GM12878 (cell line): ENCODE measurements at regions not wholly inside any gene's neighbourhood (a gene's known extent, or its start where the extent isn't known, plus 50 kb on each side); places are given as distances from the start of the nearest gene placed in this dataset.

Experiments
- EP300 ChIP-seq, 2 experiments: fragments of 150-350 bp in 1 of 2; IDR thresholded peaks; 2 replicates each; pipeline ENCODE4 v1.6.1; 2011 to 2012; ENCODE audit warnings: low read depth in 2 of 2, low read length in 2 of 2, borderline replicate concordance in 1 of 2, improper control_type of control experiment in 1 of 2, inconsistent platforms in 1 of 2; ENCODE audit not compliant: control insufficient read depth in 1 of 2
- GABPA ChIP-seq: IDR thresholded peaks from 2 replicates; pipeline ENCODE4 v1.6.1; 2014; ENCODE audit warnings: antibody characterized with exemption, low read depth, mild to moderate bottlenecking, inconsistent platforms
- KAT2A ChIP-seq: conservative IDR thresholded peaks from 2 replicates; pipeline ENCODE4 v1.6.1; 2011; ENCODE audit warnings: low read depth, low read length; ENCODE audit not compliant: control insufficient read depth
- KDM1A ChIP-seq: fragments of 200-600 bp; sonication (generic); IDR thresholded peaks from 2 replicates; pipeline ENCODE4 v1.6.1; 2016; ENCODE audit warnings: borderline replicate concordance
- MYC ChIP-seq: IDR thresholded peaks from 2 replicates; pipeline ENCODE4 v1.6.1; 2011; ENCODE audit warnings: mild to moderate bottlenecking, low read length, moderate library complexity, inconsistent platforms; ENCODE audit not compliant: insufficient read depth, insufficient replicate concordance, insufficient read length, severe bottlenecking
- POLR2A ChIP-seq: IDR thresholded peaks from 2 replicates; pipeline ENCODE4 v1.6.1; 2011; ENCODE audit warnings: low read depth, mild to moderate bottlenecking, low read length
- POLR2AphosphoS5 ChIP-seq: IDR thresholded peaks from 2 replicates; pipeline ENCODE4 v1.6.1; 2011; ENCODE audit warnings: mild to moderate bottlenecking, low read length, inconsistent platforms
- ZZZ3 ChIP-seq: IDR thresholded peaks from 2 replicates; pipeline ENCODE4 v1.6.1; 2011; ENCODE audit warnings: low read depth; ENCODE audit not compliant: control insufficient read depth, insufficient read length
- TF ChIP-seq, protein P1 (sequence below), 3 experiments: IDR thresholded peaks in 2 of 3; conservative IDR thresholded peaks in 1 of 3; 2 replicates each; pipeline ENCODE4 v1.5.1; 2011; ENCODE audit warnings: low read depth in 3 of 3, low read length in 3 of 3, mild to moderate bottlenecking in 3 of 3, control low read depth in 2 of 3, moderate library complexity in 2 of 3, inconsistent platforms in 1 of 3, mixed read lengths in 1 of 3; ENCODE audit not compliant: control insufficient read depth in 2 of 3, insufficient read depth in 1 of 3; ENCODE audit errors: extremely low read depth in 1 of 3
- TF ChIP-seq, protein P2 (sequence below): fragments of 150-350 bp; IDR thresholded peaks from 2 replicates; pipeline ENCODE4 v1.6.1; 2016; ENCODE audit warnings: low read depth, low read length

DNA sequence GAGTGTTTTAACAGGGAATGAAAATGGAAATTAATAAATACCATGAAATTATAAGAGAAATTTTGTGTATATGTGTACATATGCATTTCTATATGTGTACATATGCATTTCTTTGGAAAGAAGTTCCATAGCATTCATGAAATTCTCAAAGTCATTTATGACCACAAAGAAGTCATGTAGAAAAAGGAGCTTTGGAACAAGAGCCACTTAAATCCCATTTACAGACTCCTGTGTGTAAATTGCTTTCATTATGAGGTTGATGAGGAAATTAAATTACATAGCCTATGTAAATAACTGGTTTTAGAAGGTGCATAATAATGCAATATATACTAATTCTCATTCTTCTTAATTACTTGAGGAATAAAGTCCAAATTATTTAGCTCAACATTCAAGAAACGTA is 450.5 kb upstream of the SYT1 start:
- no peak for TF ChIP-seq POLR2AphosphoS5
- TF ChIP-seq, protein P1, sequence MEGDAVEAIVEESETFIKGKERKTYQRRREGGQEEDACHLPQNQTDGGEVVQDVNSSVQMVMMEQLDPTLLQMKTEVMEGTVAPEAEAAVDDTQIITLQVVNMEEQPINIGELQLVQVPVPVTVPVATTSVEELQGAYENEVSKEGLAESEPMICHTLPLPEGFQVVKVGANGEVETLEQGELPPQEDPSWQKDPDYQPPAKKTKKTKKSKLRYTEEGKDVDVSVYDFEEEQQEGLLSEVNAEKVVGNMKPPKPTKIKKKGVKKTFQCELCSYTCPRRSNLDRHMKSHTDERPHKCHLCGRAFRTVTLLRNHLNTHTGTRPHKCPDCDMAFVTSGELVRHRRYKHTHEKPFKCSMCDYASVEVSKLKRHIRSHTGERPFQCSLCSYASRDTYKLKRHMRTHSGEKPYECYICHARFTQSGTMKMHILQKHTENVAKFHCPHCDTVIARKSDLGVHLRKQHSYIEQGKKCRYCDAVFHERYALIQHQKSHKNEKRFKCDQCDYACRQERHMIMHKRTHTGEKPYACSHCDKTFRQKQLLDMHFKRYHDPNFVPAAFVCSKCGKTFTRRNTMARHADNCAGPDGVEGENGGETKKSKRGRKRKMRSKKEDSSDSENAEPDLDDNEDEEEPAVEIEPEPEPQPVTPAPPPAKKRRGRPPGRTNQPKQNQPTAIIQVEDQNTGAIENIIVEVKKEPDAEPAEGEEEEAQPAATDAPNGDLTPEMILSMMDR (IDR thresholded peaks at IDR 0.05 in 2 of 3, conservative IDR thresholded peaks at IDR 0.05 in 1 of 3; ENCODE audit: control insufficient read depth in 2 of 3, extremely low read depth in 1 of 3, insufficient read depth in 1 of 3, low read depth in 3 of 3, low read length in 3 of 3), result no peak
- TF ChIP-seq, protein P2, sequence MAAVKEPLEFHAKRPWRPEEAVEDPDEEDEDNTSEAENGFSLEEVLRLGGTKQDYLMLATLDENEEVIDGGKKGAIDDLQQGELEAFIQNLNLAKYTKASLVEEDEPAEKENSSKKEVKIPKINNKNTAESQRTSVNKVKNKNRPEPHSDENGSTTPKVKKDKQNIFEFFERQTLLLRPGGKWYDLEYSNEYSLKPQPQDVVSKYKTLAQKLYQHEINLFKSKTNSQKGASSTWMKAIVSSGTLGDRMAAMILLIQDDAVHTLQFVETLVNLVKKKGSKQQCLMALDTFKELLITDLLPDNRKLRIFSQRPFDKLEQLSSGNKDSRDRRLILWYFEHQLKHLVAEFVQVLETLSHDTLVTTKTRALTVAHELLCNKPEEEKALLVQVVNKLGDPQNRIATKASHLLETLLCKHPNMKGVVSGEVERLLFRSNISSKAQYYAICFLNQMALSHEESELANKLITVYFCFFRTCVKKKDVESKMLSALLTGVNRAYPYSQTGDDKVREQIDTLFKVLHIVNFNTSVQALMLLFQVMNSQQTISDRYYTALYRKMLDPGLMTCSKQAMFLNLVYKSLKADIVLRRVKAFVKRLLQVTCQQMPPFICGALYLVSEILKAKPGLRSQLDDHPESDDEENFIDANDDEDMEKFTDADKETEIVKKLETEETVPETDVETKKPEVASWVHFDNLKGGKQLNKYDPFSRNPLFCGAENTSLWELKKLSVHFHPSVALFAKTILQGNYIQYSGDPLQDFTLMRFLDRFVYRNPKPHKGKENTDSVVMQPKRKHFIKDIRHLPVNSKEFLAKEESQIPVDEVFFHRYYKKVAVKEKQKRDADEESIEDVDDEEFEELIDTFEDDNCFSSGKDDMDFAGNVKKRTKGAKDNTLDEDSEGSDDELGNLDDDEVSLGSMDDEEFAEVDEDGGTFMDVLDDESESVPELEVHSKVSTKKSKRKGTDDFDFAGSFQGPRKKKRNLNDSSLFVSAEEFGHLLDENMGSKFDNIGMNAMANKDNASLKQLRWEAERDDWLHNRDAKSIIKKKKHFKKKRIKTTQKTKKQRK, result no peak
- TF ChIP-seq GABPA, result no peak
- no peak for TF ChIP-seq KDM1A
- no peak for TF ChIP-seq MYC
- TF ChIP-seq KAT2A, result no peak
- no peak for TF ChIP-seq POLR2A
- TF ChIP-seq ZZZ3, result no peak
- no peak for TF ChIP-seq EP300 (IDR thresholded peaks at IDR 0.05; ENCODE audit: borderline replicate concordance in 1 of 2, control insufficient read depth in 1 of 2, low read depth in 2 of 2, low read length in 2 of 2)
